Gastrocnemius medialis (tissue), 4 donors: ENCODE measurements at regions not wholly inside any gene's neighbourhood (a gene's known extent, or its start where the extent isn't known, plus 50 kb on each side); places are given as distances from the start of the nearest gene placed in this dataset.

Experiments used
- ATAC-seq, 2 donors: fragments of 150-250 bp; one replicate each; pipeline ENCODE4 v1.9.1; 2016
- DNase-seq, 2 donors: peaks; one replicate each; pipeline ENCODE4 v3.0.0-alpha.2; 2019
- H3K27ac ChIP-seq, 4 donors: fragments of 200-600 bp; sonication (generic); 1 replicate in 1 of 4; 2 replicates in 3 of 4; pipeline ENCODE4 v1.5.1; 2016 to 2018; ENCODE audit warnings: mild to moderate bottlenecking in 2 of 4, moderate library complexity in 1 of 4
- H3K27me3 ChIP-seq, 3 donors: fragments of 200-600 bp; sonication (generic) in 2 of 3; 1 replicate in 1 of 3; 2 replicates in 2 of 3; pipeline versions ENCODE4 v1.5.1 to v1.6.0; 2016 to 2019; ENCODE audit warnings: mild to moderate bottlenecking in 1 of 3, moderate library complexity in 1 of 3
- H3K36me3 ChIP-seq, 2 donors: fragments of 200-600 bp; sonication (generic) in 1 of 2; one replicate each; pipeline ENCODE4 v1.5.1; 2017 to 2018
- H3K4me1 ChIP-seq, 2 donors: fragments of 200-600 bp; sonication (generic) in 1 of 2; one replicate each; pipeline ENCODE4 v1.5.1; 2016 to 2017; ENCODE audit warnings: mild to moderate bottlenecking in 2 of 2
- H3K4me3 ChIP-seq, 4 donors: fragments of 200-600 bp; sonication (generic) in 3 of 4; 1 replicate in 1 of 4; 2 replicates in 3 of 4; pipeline ENCODE4 v1.5.1; 2016 to 2019; ENCODE audit warnings: mild to moderate bottlenecking in 2 of 4
- H3K9me3 ChIP-seq, 3 donors: fragments of 200-600 bp; sonication (generic) in 2 of 3; 1 replicate in 1 of 3; 2 replicates in 2 of 3; pipeline ENCODE4 v1.5.1; 2016 to 2019
- POLR2A ChIP-seq, 2 donors: fragments of 450-650 bp; IDR thresholded peaks; one replicate each; pipeline ENCODE4 v1.6.1; 2017; ENCODE audit warnings: antibody characterized with exemption in 2 of 2, mild to moderate bottlenecking in 2 of 2, moderate library complexity in 2 of 2
- in situ Hi-C, 4 donors: fragments of 200-750 bp; cut with MboI; loops; one replicate each; pipeline versions ENCODE4 v1.15.0 to v1.8.0; 2017; ENCODE audit warnings: low sequenced_read_pairs in 4 of 4
- intact Hi-C: fragments of 100-400 bp; cut with DNase I; formaldehyde crosslinking; loops from one replicate; pipeline ENCODE4 v1.15.1; 2023; ENCODE audit warnings: low total_unique reads
- TF ChIP-seq, protein P1 (sequence below), 5 experiments: fragments of 450-650 bp in 3 of 5; fragments of 200-600 bp in 2 of 5; sonication (generic) in 2 of 5; IDR thresholded peaks in 4 of 5; conservative IDR thresholded peaks in 1 of 5; 1 replicate in 4 of 5; 2 replicates in 1 of 5; pipeline ENCODE4 v1.5.1; 2016 to 2019; ENCODE audit warnings: antibody characterized with exemption in 5 of 5, mild to moderate bottlenecking in 3 of 5, moderate library complexity in 3 of 5

DNA sequence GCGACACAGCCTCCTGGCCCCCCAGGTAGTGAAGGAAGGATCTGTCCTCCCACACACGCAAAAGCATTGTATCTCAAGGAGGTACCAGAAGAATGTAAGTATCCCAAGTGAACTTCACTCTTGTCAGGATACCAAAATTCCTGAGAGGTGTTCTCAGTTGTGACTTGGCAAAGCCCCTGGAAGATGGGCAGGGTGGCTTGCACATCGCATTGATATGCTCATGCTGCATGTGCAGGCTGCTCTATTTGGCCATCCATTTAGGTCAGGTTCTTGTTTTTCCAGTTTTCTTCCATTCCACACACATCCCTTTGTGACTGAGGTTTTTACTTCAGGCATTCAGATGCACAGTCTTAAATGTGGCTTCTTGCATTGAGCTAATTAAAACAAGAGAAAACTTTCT is 382.8 kb downstream of the FOXO1 start:
- no peak overlapping the region for H3K4me3 ChIP-seq
- in situ Hi-C loops (no loop called here), intact Hi-C loops (no loop called here)
- no peaks in the 10 kb centered on the region for H3K9me3 ChIP-seq
- ATAC-seq (no peak), DNase-seq (no peak)
- TF ChIP-seq, protein P1, sequence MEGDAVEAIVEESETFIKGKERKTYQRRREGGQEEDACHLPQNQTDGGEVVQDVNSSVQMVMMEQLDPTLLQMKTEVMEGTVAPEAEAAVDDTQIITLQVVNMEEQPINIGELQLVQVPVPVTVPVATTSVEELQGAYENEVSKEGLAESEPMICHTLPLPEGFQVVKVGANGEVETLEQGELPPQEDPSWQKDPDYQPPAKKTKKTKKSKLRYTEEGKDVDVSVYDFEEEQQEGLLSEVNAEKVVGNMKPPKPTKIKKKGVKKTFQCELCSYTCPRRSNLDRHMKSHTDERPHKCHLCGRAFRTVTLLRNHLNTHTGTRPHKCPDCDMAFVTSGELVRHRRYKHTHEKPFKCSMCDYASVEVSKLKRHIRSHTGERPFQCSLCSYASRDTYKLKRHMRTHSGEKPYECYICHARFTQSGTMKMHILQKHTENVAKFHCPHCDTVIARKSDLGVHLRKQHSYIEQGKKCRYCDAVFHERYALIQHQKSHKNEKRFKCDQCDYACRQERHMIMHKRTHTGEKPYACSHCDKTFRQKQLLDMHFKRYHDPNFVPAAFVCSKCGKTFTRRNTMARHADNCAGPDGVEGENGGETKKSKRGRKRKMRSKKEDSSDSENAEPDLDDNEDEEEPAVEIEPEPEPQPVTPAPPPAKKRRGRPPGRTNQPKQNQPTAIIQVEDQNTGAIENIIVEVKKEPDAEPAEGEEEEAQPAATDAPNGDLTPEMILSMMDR (IDR thresholded peaks at IDR 0.05 in 4 of 5, conservative IDR thresholded peaks at IDR 0.05 in 1 of 5), result no peak
- no peak for TF ChIP-seq POLR2A (IDR thresholded peaks at IDR 0.05)
- no peaks in the 10 kb centered on the region for H3K27me3 ChIP-seq
- no peaks in the 10 kb centered on the region for H3K36me3 ChIP-seq
- H3K4me1 ChIP-seq, result no peaks in the 10 kb centered on the region
- no peak overlapping the region for H3K27ac ChIP-seq

DNA sequence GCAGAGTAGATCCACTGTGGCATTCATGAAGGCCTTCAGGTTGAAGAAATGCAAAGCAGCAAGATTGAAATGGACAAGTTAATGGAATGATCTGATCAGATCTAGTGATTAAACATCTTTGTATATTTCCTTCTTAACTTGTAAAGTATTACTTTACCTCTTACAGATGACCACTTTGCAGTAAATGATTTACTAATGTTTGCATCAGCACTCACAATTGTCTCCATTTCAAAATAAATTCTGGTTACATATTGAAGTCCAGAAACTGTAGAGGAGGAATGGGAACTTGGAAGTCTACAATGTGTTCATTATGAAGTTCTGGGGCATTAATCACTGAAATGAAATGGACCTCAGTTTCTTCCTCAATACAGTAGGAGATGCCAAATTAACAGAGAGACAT is 380.8 kb downstream of the FOXO1 start:
- intact Hi-C loops (no loop called here), in situ Hi-C loops (no loop called here)
- Histone ChIP-seq H3K4me3 (no peak overlapping the region), H3K27me3 (no peaks in the 10 kb centered on the region), H3K36me3 (no peaks in the 10 kb centered on the region), H3K9me3 (no peaks in the 10 kb centered on the region), H3K27ac (no peak overlapping the region), H3K4me1 (no peaks in the 10 kb centered on the region)
- ATAC-seq (no peak), DNase-seq (no peak)
- TF ChIP-seq POLR2A (IDR thresholded peaks at IDR 0.05), result no peak
- TF ChIP-seq, protein P1 (IDR thresholded peaks at IDR 0.05 in 4 of 5, conservative IDR thresholded peaks at IDR 0.05 in 1 of 5), result no peak

DNA sequence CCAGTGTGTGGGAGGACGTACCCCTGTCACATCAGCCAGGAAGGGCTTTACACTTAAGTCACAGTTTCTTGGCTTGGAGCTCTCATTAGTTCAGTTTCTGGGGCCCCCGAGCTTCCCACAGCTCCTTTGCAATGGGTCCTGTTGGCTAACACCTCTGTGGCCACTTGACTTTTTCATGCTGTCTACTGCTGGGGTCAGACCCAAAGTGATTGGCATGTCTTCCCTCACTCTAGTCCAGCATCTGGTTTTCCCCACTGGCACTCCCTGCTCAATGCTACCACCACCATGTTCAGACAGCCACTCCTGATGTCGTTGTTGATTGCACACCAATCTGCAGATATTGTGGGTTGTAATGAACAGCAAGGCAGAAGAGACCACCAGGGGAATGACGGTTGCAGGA is 379.0 kb downstream of the FOXO1 start:
- no peaks in the 10 kb centered on the region for H3K36me3 ChIP-seq
- H3K4me3 ChIP-seq, result no peak overlapping the region
- no peaks in the 10 kb centered on the region for H3K9me3 ChIP-seq
- intact Hi-C loops (no loop called here), in situ Hi-C loops (no loop called here)
- DNase-seq (no peak), ATAC-seq (no peak)
- TF ChIP-seq POLR2A (IDR thresholded peaks at IDR 0.05), result no peak
- TF ChIP-seq, protein P1 (IDR thresholded peaks at IDR 0.05 in 4 of 5, conservative IDR thresholded peaks at IDR 0.05 in 1 of 5), result no peak
- H3K4me1 ChIP-seq, result no peaks in the 10 kb centered on the region
- H3K27ac ChIP-seq, result no peak overlapping the region
- no peaks in the 10 kb centered on the region for H3K27me3 ChIP-seq

DNA sequence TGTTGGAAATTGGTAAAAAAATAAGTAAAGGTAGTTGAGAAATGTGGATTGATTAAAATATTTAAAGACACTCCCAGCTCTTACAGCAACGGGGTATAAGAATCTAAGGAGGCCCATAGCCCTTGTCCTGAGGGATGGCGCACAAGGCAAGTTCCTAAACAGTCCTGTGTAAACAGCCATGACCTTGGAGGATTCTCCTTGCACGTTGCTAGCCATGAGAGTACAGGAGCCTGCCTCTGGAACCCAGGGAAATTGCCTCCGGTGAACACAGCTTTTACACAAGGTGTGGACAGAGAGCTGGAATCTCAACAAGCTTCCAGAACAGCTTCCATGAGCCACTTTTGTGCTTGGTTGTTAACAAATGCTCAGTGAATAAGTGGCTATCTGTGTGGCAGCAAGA is 378.2 kb downstream of the FOXO1 start:
- Histone ChIP-seq H3K4me1 (no peaks in the 10 kb centered on the region), H3K27me3 (no peaks in the 10 kb centered on the region), H3K36me3 (no peaks in the 10 kb centered on the region), H3K27ac (no peak overlapping the region), H3K4me3 (no peak overlapping the region), H3K9me3 (no peaks in the 10 kb centered on the region)
- in situ Hi-C loops (no loop called here), intact Hi-C loops (no loop called here)
- DNase-seq (no peak), ATAC-seq (no peak)
- TF ChIP-seq POLR2A (IDR thresholded peaks at IDR 0.05), result no peak
- TF ChIP-seq, protein P1 (IDR thresholded peaks at IDR 0.05 in 4 of 5, conservative IDR thresholded peaks at IDR 0.05 in 1 of 5), result no peak

DNA sequence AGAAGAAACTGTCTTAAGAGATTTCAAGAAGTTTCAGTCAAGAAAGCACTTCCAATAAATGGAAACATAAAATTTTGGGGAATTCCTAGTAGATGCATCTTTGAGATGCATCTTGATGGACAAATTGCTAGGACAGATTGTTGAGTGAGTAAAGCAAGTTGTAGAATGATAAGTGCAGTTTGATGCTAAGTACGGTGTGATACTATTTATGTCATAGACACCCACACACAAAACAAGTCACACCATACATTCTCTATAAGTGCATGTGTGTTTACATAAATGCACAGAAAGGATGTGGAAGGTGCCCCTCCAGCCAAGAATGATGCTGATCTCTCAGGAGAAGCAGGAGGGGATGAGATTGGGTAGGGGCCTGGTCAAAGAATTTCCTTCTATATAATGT is 375.7 kb downstream of the FOXO1 start:
- TF ChIP-seq, protein P1 (IDR thresholded peaks at IDR 0.05 in 4 of 5, conservative IDR thresholded peaks at IDR 0.05 in 1 of 5), result no peak
- no peak for TF ChIP-seq POLR2A (IDR thresholded peaks at IDR 0.05)

More for the DNA sequence above, 375.7 kb downstream of the FOXO1 start:
- DNase-seq (no peak), ATAC-seq (no peak)
- peaks cover 0 to under 1% (median 0%) of the 10 kb centered on the region in 3 donors for H3K9me3 ChIP-seq
- H3K27ac ChIP-seq, result no peak overlapping the region
- no peaks in the 10 kb centered on the region for H3K36me3 ChIP-seq
- H3K27me3 ChIP-seq, result no peaks in the 10 kb centered on the region
- no peak overlapping the region for H3K4me3 ChIP-seq
- in situ Hi-C loops (no loop called here), intact Hi-C loops (no loop called here)
- H3K4me1 ChIP-seq, result no peaks in the 10 kb centered on the region
